Neural progenitor cell (in vitro differentiated cells): ENCODE measurements at regions not wholly inside any gene's neighbourhood (a gene's known extent, or its start where the extent isn't known, plus 50 kb on each side); places are given as distances from the start of the nearest gene placed in this dataset.

Experiments
- DNase-seq: peaks from one replicate; pipeline ENCODE4 v3.0.0-alpha.2; 2016; ENCODE audit warnings: low spot score
- H2AFZ ChIP-seq: fragments of 200-600 bp; sonication (generic); replicated peaks from 2 replicates; pipeline ENCODE4 v1.6.1; 2016; ENCODE audit warnings: antibody characterized with exemption
- H3F3A ChIP-seq: fragments of 200-600 bp; sonication (generic); 2 replicates; pipeline ENCODE4 v1.6.1; 2016; ENCODE audit warnings: antibody characterized with exemption, low read depth
- H3K27ac ChIP-seq: fragments of 200-600 bp; sonication (generic); 2 replicates; pipeline ENCODE4 v1.5.1; 2016; ENCODE audit warnings: mild to moderate bottlenecking
- H3K27me3 ChIP-seq: fragments of 200-600 bp; sonication (generic); 2 replicates; pipeline ENCODE4 v1.6.1; 2016; ENCODE audit warnings: mild to moderate bottlenecking, moderate library complexity
- H3K36me3 ChIP-seq: fragments of 200-600 bp; sonication (generic); 2 replicates; pipeline ENCODE4 v1.5.1; 2016
- H3K4me1 ChIP-seq: fragments of 200-600 bp; sonication (generic); 2 replicates; pipeline ENCODE4 v1.6.1; 2016; ENCODE audit warnings: mixed run types
- H3K4me2 ChIP-seq: fragments of 200-600 bp; sonication (generic); 2 replicates; pipeline ENCODE4 v1.6.1; 2016
- H3K4me3 ChIP-seq: fragments of 200-600 bp; sonication (generic); 2 replicates; pipeline ENCODE4 v1.5.1; 2016
- H3K79me2 ChIP-seq: fragments of 200-600 bp; sonication (generic); 2 replicates; pipeline ENCODE4 v1.6.1; 2016; ENCODE audit warnings: low read depth
- H3K9ac ChIP-seq: fragments of 200-600 bp; sonication (generic); 2 replicates; pipeline ENCODE4 v1.6.1; 2016
- H3K9me3 ChIP-seq: fragments of 200-600 bp; sonication (generic); 2 replicates; pipeline ENCODE4 v1.5.1; 2016; ENCODE audit warnings: low read depth
- H4K20me1 ChIP-seq: fragments of 200-600 bp; sonication (generic); 2 replicates; pipeline ENCODE4 v1.6.1; 2016; ENCODE audit warnings: low read depth
- H3K27ac Mint-ChIP-seq: 3 replicates; pipeline ENCODE4 v1.8.0; 2021; ENCODE audit warnings: mixed read lengths
- H3K27me3 Mint-ChIP-seq: 2 replicates; pipeline ENCODE4 v1.8.0; 2022; ENCODE audit warnings: low read depth, mild to moderate bottlenecking, inconsistent platforms, moderate library complexity, mixed read lengths; ENCODE audit not compliant: insufficient read depth
- H3K36me3 Mint-ChIP-seq: 3 replicates; pipeline ENCODE4 v1.8.0; 2021; ENCODE audit warnings: mixed read lengths
- H3K4me1 Mint-ChIP-seq: 3 replicates; pipeline ENCODE4 v1.8.0; 2021; ENCODE audit warnings: mixed read lengths
- H3K4me3 Mint-ChIP-seq: 3 replicates; pipeline ENCODE4 v1.8.0; 2021; ENCODE audit warnings: mild to moderate bottlenecking, moderate library complexity, mixed read lengths
- H3K9me3 Mint-ChIP-seq: 3 replicates; pipeline ENCODE4 v1.8.0; 2020; ENCODE audit warnings: mixed read lengths
- EZH2 ChIP-seq: fragments of 200-600 bp; sonication (generic); IDR thresholded peaks from 2 replicates; pipeline ENCODE4 v1.6.1; 2017; ENCODE audit warnings: antibody characterized with exemption, mild to moderate bottlenecking, moderate library complexity
- EZH2phosphoT487 ChIP-seq: fragments of 200-600 bp; sonication (generic); IDR thresholded peaks from 2 replicates; pipeline ENCODE4 v1.6.1; 2017; ENCODE audit warnings: antibody characterized with exemption
- TF ChIP-seq, protein P1 (sequence below): fragments of 200-600 bp; sonication (generic); IDR thresholded peaks from 2 replicates; pipeline ENCODE4 v1.5.1; 2017; ENCODE audit warnings: antibody characterized with exemption, mild to moderate bottlenecking

DNA sequence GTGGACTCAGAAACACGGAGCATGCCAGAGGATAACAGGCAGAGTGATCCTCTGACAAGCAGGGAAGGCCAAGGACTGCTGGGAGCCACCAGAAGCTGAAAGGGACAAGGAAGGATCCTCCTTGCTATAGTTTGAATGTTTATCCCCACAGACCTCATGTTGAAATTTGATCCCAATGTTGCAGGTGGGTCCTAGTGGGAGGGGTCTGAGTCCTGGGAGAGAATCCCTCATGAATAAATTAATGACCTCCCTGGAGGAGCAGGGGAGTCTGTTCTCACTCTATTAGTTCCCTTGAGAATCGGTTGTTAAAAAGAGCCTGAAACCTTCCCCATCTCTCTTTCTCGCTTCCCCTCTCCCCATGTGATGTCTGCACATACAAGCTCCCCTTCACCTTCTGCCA is 124.4 kb downstream of the FBXO15 start:
- H3K9me3 ChIP-seq = no peaks in the 10 kb centered on the region
- H3K36me3 Mint-ChIP-seq = no peaks in the 10 kb centered on the region
- peak overlapping the region; percentile 10 for H3K4me2 ChIP-seq
- TF ChIP-seq EZH2phosphoT487 (no peak), EZH2 (no peak)
- TF ChIP-seq, protein P1, sequence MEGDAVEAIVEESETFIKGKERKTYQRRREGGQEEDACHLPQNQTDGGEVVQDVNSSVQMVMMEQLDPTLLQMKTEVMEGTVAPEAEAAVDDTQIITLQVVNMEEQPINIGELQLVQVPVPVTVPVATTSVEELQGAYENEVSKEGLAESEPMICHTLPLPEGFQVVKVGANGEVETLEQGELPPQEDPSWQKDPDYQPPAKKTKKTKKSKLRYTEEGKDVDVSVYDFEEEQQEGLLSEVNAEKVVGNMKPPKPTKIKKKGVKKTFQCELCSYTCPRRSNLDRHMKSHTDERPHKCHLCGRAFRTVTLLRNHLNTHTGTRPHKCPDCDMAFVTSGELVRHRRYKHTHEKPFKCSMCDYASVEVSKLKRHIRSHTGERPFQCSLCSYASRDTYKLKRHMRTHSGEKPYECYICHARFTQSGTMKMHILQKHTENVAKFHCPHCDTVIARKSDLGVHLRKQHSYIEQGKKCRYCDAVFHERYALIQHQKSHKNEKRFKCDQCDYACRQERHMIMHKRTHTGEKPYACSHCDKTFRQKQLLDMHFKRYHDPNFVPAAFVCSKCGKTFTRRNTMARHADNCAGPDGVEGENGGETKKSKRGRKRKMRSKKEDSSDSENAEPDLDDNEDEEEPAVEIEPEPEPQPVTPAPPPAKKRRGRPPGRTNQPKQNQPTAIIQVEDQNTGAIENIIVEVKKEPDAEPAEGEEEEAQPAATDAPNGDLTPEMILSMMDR = no peak
- H3K79me2 ChIP-seq = no peaks in the 10 kb centered on the region
- no peaks in the 10 kb centered on the region for H3K36me3 ChIP-seq
- DNase-seq = peak; percentile 53
- H4K20me1 ChIP-seq = no peaks in the 10 kb centered on the region
- peaks cover 12% of the 10 kb centered on the region for H3K4me1 ChIP-seq
- no peak overlapping the region for H3K27ac Mint-ChIP-seq
- H3K27ac ChIP-seq = no peak overlapping the region
- H3K4me3 Mint-ChIP-seq = no peak overlapping the region
- no peaks in the 10 kb centered on the region for H3K27me3 ChIP-seq
- no peaks in the 10 kb centered on the region for H3F3A ChIP-seq
- H3K9me3 Mint-ChIP-seq = no peaks in the 10 kb centered on the region
- no peak overlapping the region for H3K4me3 ChIP-seq
- H3K4me1 Mint-ChIP-seq = peaks cover 9% of the 10 kb centered on the region
- peak overlapping the region; percentile 44 for H2AFZ ChIP-seq
- H3K9ac ChIP-seq = no peak overlapping the region
- peaks cover 4% of the 10 kb centered on the region for H3K27me3 Mint-ChIP-seq

DNA sequence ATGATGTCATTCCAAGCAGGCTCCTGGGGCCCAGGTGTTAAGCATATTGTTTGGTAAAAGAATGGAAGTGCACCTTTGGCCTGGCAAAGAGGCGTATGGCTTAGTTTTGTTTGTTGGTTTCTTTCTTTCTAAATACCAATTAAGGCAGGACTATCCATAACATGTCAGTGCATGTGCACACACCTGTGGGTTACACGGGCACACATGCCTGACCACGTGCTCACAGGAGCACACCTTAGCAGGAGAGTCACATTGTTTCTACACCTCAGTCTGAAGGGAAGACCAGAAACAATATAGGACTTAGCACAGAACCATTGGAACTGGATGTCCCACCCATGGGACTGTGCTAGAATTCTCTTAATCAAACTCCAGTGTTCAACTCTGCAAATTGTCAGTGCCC is 127.8 kb downstream of the FBXO15 start:
- Histone ChIP-seq H3K79me2 (no peaks in the 10 kb centered on the region), H2AFZ (no peak overlapping the region), H3K9ac (no peak overlapping the region), H4K20me1 (no peaks in the 10 kb centered on the region), H3K4me3 (no peak overlapping the region), H3K4me2 (no peak overlapping the region), H3F3A (no peaks in the 10 kb centered on the region), H3K36me3 (no peaks in the 10 kb centered on the region), H3K4me1 (peaks cover 12% of the 10 kb centered on the region), H3K27me3 (no peaks in the 10 kb centered on the region), H3K9me3 (no peaks in the 10 kb centered on the region), H3K27ac (no peak overlapping the region)
- TF ChIP-seq EZH2phosphoT487 (no peak), EZH2 (no peak)
- no peaks in the 10 kb centered on the region for H3K9me3 Mint-ChIP-seq
- H3K4me3 Mint-ChIP-seq = no peak overlapping the region
- DNase-seq = no peak
- peaks cover 6% of the 10 kb centered on the region for H3K27me3 Mint-ChIP-seq
- peaks cover 9% of the 10 kb centered on the region for H3K4me1 Mint-ChIP-seq
- no peak overlapping the region for H3K27ac Mint-ChIP-seq
- no peaks in the 10 kb centered on the region for H3K36me3 Mint-ChIP-seq

DNA sequence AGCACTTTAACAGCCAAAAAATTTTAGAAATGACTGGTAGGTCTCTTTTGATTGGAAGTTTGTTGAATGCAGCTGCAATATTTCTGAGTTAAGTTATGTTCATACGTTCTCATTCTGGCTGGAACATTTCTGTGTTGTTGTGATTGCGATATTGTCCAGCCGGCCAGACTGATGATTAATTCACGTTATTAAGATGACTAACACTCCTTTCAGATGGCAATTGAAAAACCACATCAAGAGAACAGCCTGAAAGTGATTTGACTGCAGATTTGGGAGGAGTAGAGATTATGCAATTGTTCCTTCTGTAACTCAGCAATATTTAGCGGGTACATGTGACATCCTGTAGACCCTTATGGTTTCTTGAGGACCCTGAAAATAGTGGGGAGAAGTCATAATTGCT is 133.7 kb downstream of the FBXO15 start:
- Mint-ChIP-seq H3K9me3 (no peaks in the 10 kb centered on the region), H3K27me3 (peaks cover 4% of the 10 kb centered on the region), H3K36me3 (no peaks in the 10 kb centered on the region), H3K4me3 (no peak overlapping the region), H3K4me1 (peaks cover 7% of the 10 kb centered on the region), H3K27ac (no peak overlapping the region)
- Histone ChIP-seq H2AFZ (no peak overlapping the region), H3K4me1 (no peaks in the 10 kb centered on the region), H3K9ac (no peak overlapping the region), H3K9me3 (no peaks in the 10 kb centered on the region), H3K27ac (no peak overlapping the region), H3K4me2 (no peak overlapping the region), H3K27me3 (no peaks in the 10 kb centered on the region), H4K20me1 (no peaks in the 10 kb centered on the region), H3F3A (no peaks in the 10 kb centered on the region), H3K4me3 (no peak overlapping the region), H3K36me3 (no peaks in the 10 kb centered on the region), H3K79me2 (no peaks in the 10 kb centered on the region)
- TF ChIP-seq EZH2phosphoT487 (no peak), EZH2 (no peak)
- TF ChIP-seq, protein P1 = no peak
- no peak for DNase-seq

DNA sequence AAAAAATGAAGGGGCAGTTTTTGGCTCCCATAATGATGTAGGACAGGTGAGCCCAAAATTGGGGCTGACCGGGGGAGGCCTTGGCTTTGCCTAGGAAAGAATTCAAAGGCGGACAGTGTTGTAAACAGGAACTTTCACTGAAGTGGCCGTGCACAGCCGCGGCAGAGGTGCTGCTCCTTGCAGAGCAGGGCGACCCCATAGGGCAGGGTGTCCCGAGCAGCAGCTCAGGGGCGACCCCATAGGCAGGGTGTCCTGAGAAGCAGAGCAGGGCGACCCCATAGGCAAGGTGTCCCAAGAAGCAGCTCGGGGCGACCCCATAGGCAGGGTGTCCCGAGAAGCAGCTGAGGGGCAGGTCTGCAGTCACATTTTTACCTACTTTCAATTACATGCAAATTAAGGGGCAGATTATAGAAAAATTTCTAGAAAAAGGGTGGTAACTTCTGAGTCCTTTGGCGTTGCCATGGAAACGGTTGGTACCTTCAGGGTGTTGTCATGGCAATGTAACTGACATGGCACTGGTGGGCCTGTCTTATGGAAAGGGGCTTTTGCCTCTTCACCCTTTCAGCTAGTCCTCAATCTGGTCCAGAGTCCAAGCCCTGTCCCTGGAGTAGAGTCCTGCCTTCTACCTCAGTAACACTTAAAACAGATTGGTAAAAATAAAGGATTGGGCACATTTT is 134.5 kb downstream of the FBXO15 start:
- no peak overlapping the region for H3K4me3 ChIP-seq
- H3K4me1 ChIP-seq = no peaks in the 10 kb centered on the region
- Mint-ChIP-seq H3K27me3 (peaks cover 4% of the 10 kb centered on the region), H3K9me3 (no peaks in the 10 kb centered on the region), H3K27ac (no peak overlapping the region), H3K36me3 (no peaks in the 10 kb centered on the region), H3K4me3 (no peak overlapping the region), H3K4me1 (peaks cover 7% of the 10 kb centered on the region)
- no peak overlapping the region for H3K4me2 ChIP-seq
- no peaks in the 10 kb centered on the region for H3F3A ChIP-seq
- H3K27me3 ChIP-seq = no peaks in the 10 kb centered on the region
- H3K36me3 ChIP-seq = no peaks in the 10 kb centered on the region
- no peaks in the 10 kb centered on the region for H3K79me2 ChIP-seq
- peak; percentile 17 for DNase-seq
- H3K27ac ChIP-seq = no peak overlapping the region
- TF ChIP-seq, protein P1 = no peak
- TF ChIP-seq EZH2phosphoT487 (no peak), EZH2 (no peak)
- no peaks in the 10 kb centered on the region for H3K9me3 ChIP-seq
- no peak overlapping the region for H3K9ac ChIP-seq
- H2AFZ ChIP-seq = no peak overlapping the region
- H4K20me1 ChIP-seq = no peaks in the 10 kb centered on the region
